Mesenchymal stem cell (in vitro differentiated cells and primary cell): ENCODE measurements at regions not wholly inside any gene's neighbourhood (a gene's known extent, or its start where the extent isn't known, plus 50 kb on each side); places are given as distances from the start of the nearest gene placed in this dataset.
"Not testable (repeated sequence)": the region's sequence is repeated elsewhere in the genome, so short reads cannot be mapped to it uniquely, and the experiment has no call there.

Experiments
- DNase-seq: peaks from one replicate; pipeline ENCODE4 v3.0.0-alpha.2; 2013
- H2AFZ ChIP-seq: one replicate; pipeline ENCODE4 v1.6.1; 2013; ENCODE audit warnings: low read depth, mild to moderate bottlenecking, control low read depth, inconsistent platforms, low read length, moderate library complexity
- H2AK5ac ChIP-seq: 2 replicates; pipeline ENCODE4 v1.6.1; 2013; ENCODE audit warnings: low read length, moderate library complexity, mild to moderate bottlenecking, inconsistent platforms; ENCODE audit not compliant: severe bottlenecking
- H2BK120ac ChIP-seq: one replicate; pipeline ENCODE4 v1.6.1; 2013; ENCODE audit warnings: low read depth, mild to moderate bottlenecking, inconsistent platforms, low read length, moderate library complexity
- H2BK12ac ChIP-seq, 2 experiments: one replicate each; pipeline ENCODE4 v1.6.1; 2013; ENCODE audit warnings: inconsistent platforms in 2 of 2, low read length in 2 of 2, mild to moderate bottlenecking in 2 of 2, moderate library complexity in 2 of 2, control low read depth in 1 of 2
- H2BK15ac ChIP-seq: one replicate; pipeline ENCODE4 v1.6.1; 2013; ENCODE audit warnings: mild to moderate bottlenecking, low read depth, inconsistent platforms; ENCODE audit not compliant: poor library complexity, severe bottlenecking
- H2BK5ac ChIP-seq: 2 replicates; pipeline ENCODE4 v1.6.1; 2013; ENCODE audit warnings: low read depth, mild to moderate bottlenecking, low read length, control low read depth, inconsistent platforms; ENCODE audit not compliant: poor library complexity, severe bottlenecking
- H3K14ac ChIP-seq, 2 experiments: one replicate each; pipeline ENCODE4 v1.6.1; 2013; ENCODE audit warnings: inconsistent platforms in 2 of 2, low read length in 2 of 2, control low read depth in 1 of 2, mild to moderate bottlenecking in 1 of 2, moderate library complexity in 1 of 2
- H3K18ac ChIP-seq, 2 experiments: one replicate each; pipeline ENCODE4 v1.6.1; 2013; ENCODE audit warnings: inconsistent platforms in 2 of 2, low read length in 2 of 2, control low read depth in 1 of 2, low read depth in 1 of 2, mild to moderate bottlenecking in 1 of 2
- H3K23ac ChIP-seq, 2 experiments: one replicate each; pipeline ENCODE4 v1.6.1; 2013; ENCODE audit warnings: inconsistent platforms in 2 of 2, low read length in 2 of 2, mild to moderate bottlenecking in 2 of 2, moderate library complexity in 2 of 2, control low read depth in 1 of 2
- H3K27ac ChIP-seq: 2 replicates; pipeline ENCODE4 v1.5.1; 2013; ENCODE audit warnings: mild to moderate bottlenecking, moderate library complexity, low read length, control low read depth, inconsistent platforms; ENCODE audit not compliant: poor library complexity, severe bottlenecking
- H3K27me3 ChIP-seq, 2 experiments: 2 replicates each; pipeline versions ENCODE4 v1.6.1 to v1.7.0; 2013; ENCODE audit warnings: low read length in 2 of 2, mild to moderate bottlenecking in 2 of 2, moderate library complexity in 2 of 2, control low read depth in 1 of 2, inconsistent platforms in 1 of 2; ENCODE audit not compliant: control insufficient read depth in 1 of 2, insufficient read depth in 1 of 2
- H3K36me3 ChIP-seq, 2 experiments: 2 replicates each; pipeline versions ENCODE4 v1.6.1 to v1.7.0; 2013; ENCODE audit warnings: low read length in 2 of 2, control low read depth in 1 of 2, inconsistent platforms in 1 of 2, low read depth in 1 of 2, mild to moderate bottlenecking in 1 of 2; ENCODE audit not compliant: insufficient read depth in 2 of 2, control insufficient read depth in 1 of 2
- H3K4ac ChIP-seq, 2 experiments: one replicate each; pipeline ENCODE4 v1.6.1; 2013; ENCODE audit warnings: inconsistent platforms in 2 of 2, low read length in 2 of 2, mild to moderate bottlenecking in 2 of 2, moderate library complexity in 2 of 2, control low read depth in 1 of 2, low read depth in 1 of 2
- H3K4me1 ChIP-seq: 2 replicates; pipeline ENCODE4 v1.6.1; 2013; ENCODE audit warnings: low read depth, low read length, control low read depth; ENCODE audit not compliant: control insufficient read depth, insufficient read depth
- H3K4me2 ChIP-seq: 2 replicates; pipeline ENCODE4 v1.6.1; 2013; ENCODE audit warnings: low read length, mild to moderate bottlenecking, inconsistent platforms; ENCODE audit not compliant: poor library complexity, severe bottlenecking
- H3K4me3 ChIP-seq, 2 experiments: 2 replicates each; pipeline versions ENCODE4 v1.5.1 to v1.7.0; 2013; ENCODE audit warnings: low read length in 2 of 2, mild to moderate bottlenecking in 2 of 2, control low read depth in 1 of 2, low read depth in 1 of 2; ENCODE audit not compliant: insufficient read depth in 1 of 2
- H3K79me1 ChIP-seq: replicated peaks from 2 replicates; pipeline ENCODE4 v1.6.1; 2013; ENCODE audit warnings: mild to moderate bottlenecking, control low read depth, low read length, inconsistent platforms; ENCODE audit not compliant: poor library complexity, severe bottlenecking
- H3K9ac ChIP-seq: 2 replicates; pipeline ENCODE4 v1.7.0; 2013; ENCODE audit warnings: mild to moderate bottlenecking, low read length, moderate library complexity
- H3K9me3 ChIP-seq: 2 replicates; pipeline ENCODE4 v1.7.0; 2013; ENCODE audit warnings: mild to moderate bottlenecking, low read length; ENCODE audit not compliant: control insufficient read depth
- H4K8ac ChIP-seq: one replicate; pipeline ENCODE4 v1.6.1; 2013; ENCODE audit warnings: inconsistent platforms, mild to moderate bottlenecking, low read length, moderate library complexity
- H4K91ac ChIP-seq: one replicate; pipeline ENCODE4 v1.6.1; 2013; ENCODE audit warnings: mild to moderate bottlenecking, low read length, inconsistent platforms
- WGBS: methylation state at CpG from one replicate; pipeline ENCODE4 v1.1.7; 2013; ENCODE audit warnings: mixed read lengths; 5-methylcytosine and 5-hydroxymethylcytosine counted together

- H4K91ac ChIP-seq, H2AFZ ChIP-seq: not testable (repeated sequence)
These were observed 332.0 kb upstream of the FZD8 start for GRCh38 chr10:35973912-35974591.

GRCh38 chr10:35972275-35972674, 330.2 kb upstream of the FZD8 start:
- WGBS: 94% methylated on average over 3 of the region's 3 CpGs
- Histone ChIP-seq H3K9ac (no peak overlapping the region), H2BK120ac (no peak overlapping the region), H2BK15ac (no peak overlapping the region), H2AFZ (no peak overlapping the region), H3K36me3 (no peaks in the 10 kb centered on the region), H2BK5ac (no peak overlapping the region), H3K27me3 (no peaks in the 10 kb centered on the region), H3K79me1 (no peaks in the 10 kb centered on the region), H3K14ac (no peak overlapping the region), H3K27ac (no peak overlapping the region), H3K9me3 (peaks cover 3% of the 10 kb centered on the region), H3K4me2 (no peak overlapping the region), H3K4me1 (no peaks in the 10 kb centered on the region), H3K4me3 (no peak overlapping the region), H4K91ac (no peak overlapping the region), H2AK5ac (no peak overlapping the region), H3K18ac (no peak overlapping the region), H3K4ac (no peak overlapping the region), H3K23ac (no peak overlapping the region), H4K8ac (no peak overlapping the region), H2BK12ac (no peak overlapping the region)
- no peak for DNase-seq

More at GRCh38 chr10:35973912-35974591, 332.0 kb upstream of the FZD8 start:
- not testable (repeated sequence) for H3K27me3 ChIP-seq, H3K4me3 ChIP-seq, H3K27ac ChIP-seq, H3K14ac ChIP-seq, H3K79me1 ChIP-seq, H2BK5ac ChIP-seq, H3K36me3 ChIP-seq, H2BK120ac ChIP-seq, DNase-seq, H2BK15ac ChIP-seq, H3K18ac ChIP-seq, H3K4ac ChIP-seq, H3K4me2 ChIP-seq, H3K4me1 ChIP-seq, H2AK5ac ChIP-seq, H3K9me3 ChIP-seq, H4K8ac ChIP-seq, H3K9ac ChIP-seq, H3K23ac ChIP-seq
- peak overlapping the region in 1 of 2 experiments; percentile 40 for H2BK12ac ChIP-seq
- 81% methylated on average over 3 of the region's 5 CpGs for WGBS

GRCh38 chr10:35971397-35971796, 329.3 kb upstream of the FZD8 start:
- WGBS: 89% methylated on average over 2 of the region's 2 CpGs
- no peaks in the 10 kb centered on the region for H3K36me3 ChIP-seq
- no peak overlapping the region for H2BK120ac ChIP-seq
- no peak overlapping the region for H2BK12ac ChIP-seq
- no peaks in the 10 kb centered on the region for H3K79me1 ChIP-seq
- H3K27ac ChIP-seq: no peak overlapping the region
- no peaks in the 10 kb centered on the region for H3K4me1 ChIP-seq
- no peak overlapping the region for H3K14ac ChIP-seq
- no peak overlapping the region for H2BK15ac ChIP-seq
- DNase-seq: no peak
- peaks cover 3% of the 10 kb centered on the region for H3K9me3 ChIP-seq
- no peaks in the 10 kb centered on the region for H3K27me3 ChIP-seq
- H3K9ac ChIP-seq: no peak overlapping the region
- H4K8ac ChIP-seq: no peak overlapping the region
- H2BK5ac ChIP-seq: no peak overlapping the region
- no peak overlapping the region for H3K4me2 ChIP-seq
- no peak overlapping the region for H3K23ac ChIP-seq
- H4K91ac ChIP-seq: no peak overlapping the region
- no peak overlapping the region for H3K4ac ChIP-seq
- no peak overlapping the region for H2AK5ac ChIP-seq
- H3K18ac ChIP-seq: no peak overlapping the region
- no peak overlapping the region for H3K4me3 ChIP-seq
- H2AFZ ChIP-seq: no peak overlapping the region

GRCh38 chr10:35963685-35964084, 321.6 kb upstream of the FZD8 start:
- Histone ChIP-seq H3K23ac (no peak overlapping the region), H3K27ac (no peak overlapping the region), H3K4ac (no peak overlapping the region), H3K14ac (no peak overlapping the region), H3K4me1 (no peaks in the 10 kb centered on the region), H3K27me3 (no peaks in the 10 kb centered on the region), H3K4me2 (no peak overlapping the region), H2BK15ac (no peak overlapping the region), H2BK120ac (no peak overlapping the region), H3K79me1 (no peaks in the 10 kb centered on the region), H2AK5ac (no peak overlapping the region), H4K8ac (no peak overlapping the region), H3K4me3 (no peak overlapping the region), H4K91ac (no peak overlapping the region), H3K9ac (no peak overlapping the region), H2BK5ac (no peak overlapping the region), H3K9me3 (no peaks in the 10 kb centered on the region), H3K36me3 (no peaks in the 10 kb centered on the region), H2AFZ (no peak overlapping the region), H2BK12ac (no peak overlapping the region), H3K18ac (no peak overlapping the region)
- no CpG with 5 or more reads among the region's 1 CpG for WGBS
- DNase-seq: no peak
